GM23338 (cell line): ENCODE measurements at regions not wholly inside any gene's neighbourhood (a gene's known extent, or its start where the extent isn't known, plus 50 kb on each side); places are given as distances from the start of the nearest gene placed in this dataset.

ENCODE experiments used
- CREB1 ChIP-seq: fragments of 250-450 bp; sonication (Bioruptor Pico); IDR thresholded peaks from 2 replicates; pipeline ENCODE4 v1.5.0; 2020; ENCODE audit warnings: low read depth, mild to moderate bottlenecking, moderate library complexity
- EZH2 ChIP-seq: fragments of 200-600 bp; sonication (generic); IDR thresholded peaks from one replicate; pipeline ENCODE4 v1.8.0; 2017; ENCODE audit warnings: antibody characterized with exemption, mild to moderate bottlenecking, low read depth; ENCODE audit not compliant: unreplicated experiment
- REST ChIP-seq: IDR thresholded peaks from one replicate; pipeline ENCODE4 v1.6.1; 2018; ENCODE audit warnings: antibody characterized with exemption; ENCODE audit not compliant: unreplicated experiment
- ZNF114 ChIP-seq: fragments of 250-450 bp; sonication (Bioruptor Pico); IDR thresholded peaks from 2 replicates; pipeline ENCODE4 v1.5.0; 2020; ENCODE audit warnings: mild to moderate bottlenecking, moderate library complexity
- ZNF331 ChIP-seq: fragments of 250-450 bp; sonication (Bioruptor Pico); IDR thresholded peaks from 2 replicates; pipeline ENCODE4 v1.5.0; 2020; ENCODE audit warnings: low read depth, mild to moderate bottlenecking, moderate library complexity
- ZNF462 ChIP-seq: fragments of 250-450 bp; sonication (Bioruptor Pico); IDR thresholded peaks from 2 replicates; pipeline ENCODE4 v1.5.0; 2020; ENCODE audit warnings: mild to moderate bottlenecking, moderate library complexity

- TF ChIP-seq ZNF462 (CRISPR knock-in tag) = no peak
- no peak for TF ChIP-seq CREB1 (CRISPR knock-in tag)
- no peak for TF ChIP-seq ZNF114 (CRISPR knock-in tag)
- no peak for TF ChIP-seq EZH2
- TF ChIP-seq REST = no peak
- TF ChIP-seq ZNF331 (CRISPR knock-in tag) = no peak
These were observed 177.7 kb upstream of the SULF2 start (continued) for GRCh38 chr20:47963022-47963421.
